ENCODE measurements at regions not wholly inside any gene's neighbourhood (a gene's known extent, or its start where the extent isn't known, plus 50 kb on each side); places are given as distances from the start of the nearest gene placed in this dataset.

DNA sequence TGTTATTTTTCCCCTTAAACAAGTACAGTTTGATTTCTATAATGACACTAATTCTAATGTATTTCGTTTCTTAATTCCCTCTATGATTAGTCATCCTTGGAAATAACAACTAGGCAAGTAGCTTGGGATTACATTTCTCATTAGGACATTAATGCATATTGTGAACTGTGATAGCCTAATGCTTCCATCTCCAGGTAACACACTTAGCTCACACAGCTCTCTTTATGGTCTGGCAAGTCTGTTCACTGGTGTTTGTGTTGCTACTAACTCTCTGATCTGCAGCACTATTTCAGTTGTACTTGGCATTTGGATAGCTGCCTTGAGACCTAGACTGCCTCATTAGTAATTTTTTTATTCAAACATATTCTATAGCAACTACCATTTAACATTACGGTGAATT is 853.2 kb downstream of the SORCS3 start:
- Histone ChIP-seq H3K23me2 (ENCODE audit: low read depth, low read length) (no peaks in the 10 kb centered on the region), H3K4me2 (ENCODE audit: insufficient read depth in 1 of 2, low read depth in 2 of 2, low read length in 2 of 2) (no peak overlapping the region), H4K91ac (replicated peaks; ENCODE audit: insufficient read length, low read length) (no peak overlapping the region), H3K27ac (ENCODE audit: low read depth, low read length) (no peak overlapping the region), H3K79me1 (ENCODE audit: low read depth, low read length) (no peaks in the 10 kb centered on the region), H2BK15ac (ENCODE audit: low read length) (no peak overlapping the region), H2BK120ac (replicated peaks; ENCODE audit: low read depth, low read length) (no peak overlapping the region), H3K9me3 (ENCODE audit: insufficient read depth in 2 of 2, low read depth in 1 of 2, low read length in 1 of 2) (no peaks in the 10 kb centered on the region), H4K5ac (ENCODE audit: insufficient read length, low read depth, low read length) (no peak overlapping the region), H2AFZ (ENCODE audit: low read length) (no peak overlapping the region), H3K18ac (ENCODE audit: extremely low read depth, low read length) (no peak overlapping the region), H2AK5ac (ENCODE audit: low read depth, low read length) (no peak overlapping the region), H3K56ac (replicated peaks; ENCODE audit: insufficient read length, low read depth, low read length) (no peak overlapping the region), H3K23ac (ENCODE audit: insufficient read length) (no peak overlapping the region), H3K4me1 (replicated peaks in 1 of 4; ENCODE audit: control insufficient read depth in 3 of 4, insufficient read depth in 4 of 4, low read length in 3 of 4) (no peaks in the 10 kb centered on the region), H2BK20ac (ENCODE audit: low read length) (no peak overlapping the region), H2BK12ac (ENCODE audit: low read depth, low read length) (no peak overlapping the region), H3K79me2 (ENCODE audit: control insufficient read depth in 1 of 2, insufficient read depth in 2 of 2, low read length in 2 of 2) (no peaks in the 10 kb centered on the region), H3K27me3 (replicated peaks in 1 of 4; ENCODE audit: control insufficient read depth in 3 of 4, extremely low read depth in 1 of 4, insufficient read depth in 3 of 4, low read length in 3 of 4) (no peaks in the 10 kb centered on the region), H4K20me1 (replicated peaks in 1 of 2; ENCODE audit: control insufficient read depth in 1 of 2, insufficient read depth in 2 of 2, low read length in 2 of 2) (no peaks in the 10 kb centered on the region), H3K36me3 (ENCODE audit: control insufficient read depth in 2 of 4, insufficient read depth in 4 of 4, low read length in 3 of 4) (no peaks in the 10 kb centered on the region), H3K9ac (replicated peaks in 1 of 4; ENCODE audit: extremely low read depth in 1 of 4, low read depth in 3 of 4, low read length in 3 of 4) (no peak overlapping the region), H2BK5ac (ENCODE audit: low read depth, low read length) (no peak overlapping the region), H3K4me3 (ENCODE audit: extremely low read depth in 1 of 4, insufficient read depth in 2 of 4, low read depth in 3 of 4, low read length in 4 of 4) (no peak overlapping the region), H4K8ac (ENCODE audit: extremely low read depth, insufficient read depth, low read length) (no peak overlapping the region), H3K14ac (ENCODE audit: insufficient read length) (no peak overlapping the region), H3K4ac (replicated peaks; ENCODE audit: insufficient read length, low read depth, low read length) (no peak overlapping the region)
- ChIA-PET CTCF (ENCODE audit: partially characterized antibody) (no interaction called here), POLR2A (ENCODE audit: partially characterized antibody) (no interaction called here)
- no peak for FAIRE-seq
- WGBS, 2 experiments (ENCODE audit: extremely low coverage in 1 of 2, insufficient coverage in 1 of 2, insufficient read length in 1 of 2, insufficient replicate concordance in 2 of 2, low coverage in 1 of 2, low lambda C conversion rate in 2 of 2, missing lambda C conversion rate in 1 of 2) = 92% methylated on average over 2 of the region's 2 CpGs; no CpG with 5 or more reads in 1 of the 2 experiments
- DNase-seq (ENCODE audit: low read depth in 1 of 2, low spot score in 2 of 2) = no peak
- TF ChIP-seq CTBP2 (IDR thresholded peaks at IDR 0.05; ENCODE audit: borderline replicate concordance, insufficient read depth, insufficient read length, low read length) (no peak), BCL11A (IDR thresholded peaks at IDR 0.05; ENCODE audit: low read depth in 2 of 2, low read length in 2 of 2) (no peak), HDAC6 (IDR thresholded peaks at IDR 0.05; ENCODE audit: low read depth, low read length) (no peak), POU5F1 (IDR thresholded peaks at IDR 0.05; ENCODE audit: low read depth, low read length) (no peak), EGR1 (IDR thresholded peaks at IDR 0.05; ENCODE audit: borderline replicate concordance, low read depth, low read length) (no peak), SP4 (IDR thresholded peaks at IDR 0.05; ENCODE audit: low read length) (no peak)
